ENCODE measurements at regions not wholly inside any gene's neighbourhood (a gene's known extent, or its start where the extent isn't known, plus 50 kb on each side); places are given as distances from the start of the nearest gene placed in this dataset.

- TF ChIP-seq, protein P1, sequence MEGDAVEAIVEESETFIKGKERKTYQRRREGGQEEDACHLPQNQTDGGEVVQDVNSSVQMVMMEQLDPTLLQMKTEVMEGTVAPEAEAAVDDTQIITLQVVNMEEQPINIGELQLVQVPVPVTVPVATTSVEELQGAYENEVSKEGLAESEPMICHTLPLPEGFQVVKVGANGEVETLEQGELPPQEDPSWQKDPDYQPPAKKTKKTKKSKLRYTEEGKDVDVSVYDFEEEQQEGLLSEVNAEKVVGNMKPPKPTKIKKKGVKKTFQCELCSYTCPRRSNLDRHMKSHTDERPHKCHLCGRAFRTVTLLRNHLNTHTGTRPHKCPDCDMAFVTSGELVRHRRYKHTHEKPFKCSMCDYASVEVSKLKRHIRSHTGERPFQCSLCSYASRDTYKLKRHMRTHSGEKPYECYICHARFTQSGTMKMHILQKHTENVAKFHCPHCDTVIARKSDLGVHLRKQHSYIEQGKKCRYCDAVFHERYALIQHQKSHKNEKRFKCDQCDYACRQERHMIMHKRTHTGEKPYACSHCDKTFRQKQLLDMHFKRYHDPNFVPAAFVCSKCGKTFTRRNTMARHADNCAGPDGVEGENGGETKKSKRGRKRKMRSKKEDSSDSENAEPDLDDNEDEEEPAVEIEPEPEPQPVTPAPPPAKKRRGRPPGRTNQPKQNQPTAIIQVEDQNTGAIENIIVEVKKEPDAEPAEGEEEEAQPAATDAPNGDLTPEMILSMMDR (IDR thresholded peaks at IDR 0.05) = no peak
- TF ChIP-seq POLR2AphosphoS5 (IDR thresholded peaks at IDR 0.05) = no peak
Measured at GRCh38 chrX:111005166-111005565, 90.8 kb upstream of the PAK3 start.
